Activated naive CD4-positive, alpha-beta T cell treated with anti-CD3 and anti-CD28 coated beads, Interleukin-2, amount 50 U/mL, for 72 hours (primary cell): ENCODE measurements at regions not wholly inside any gene's neighbourhood (a gene's known extent, or its start where the extent isn't known, plus 50 kb on each side); places are given as distances from the start of the nearest gene placed in this dataset.

Source experiments
- ATAC-seq, 2 donors: fragments of 150-1000 bp; cut with Tn5 transposase; 2 replicates each; pipeline ENCODE4 v1.10.0; 2021; ENCODE audit warnings: mild to moderate bottlenecking in 2 of 2, moderate library complexity in 2 of 2
- DNase-seq, 2 donors: peaks; one replicate each; pipeline ENCODE4 v3.0.0; 2021 to 2022; ENCODE audit warnings: low spot score in 2 of 2
- H3K27ac Mint-ChIP-seq, 2 donors: one replicate each; pipeline ENCODE4 v1.8.0; 2022; ENCODE audit warnings: mild to moderate bottlenecking in 2 of 2, mixed read lengths in 2 of 2
- H3K36me3 Mint-ChIP-seq, 2 donors: one replicate each; pipeline ENCODE4 v1.8.0; 2022; ENCODE audit warnings: mixed read lengths in 2 of 2
- H3K9me3 Mint-ChIP-seq, 2 donors: one replicate each; pipeline ENCODE4 v1.8.0; 2022; ENCODE audit warnings: mixed read lengths in 2 of 2

- H3K9me3 Mint-ChIP-seq, result no peaks in the 10 kb centered on the region
- H3K36me3 Mint-ChIP-seq, result no peaks in the 10 kb centered on the region
- no peak for DNase-seq
- no peak overlapping the region for H3K27ac Mint-ChIP-seq
- no peak for ATAC-seq
These were observed 131.6 kb downstream of the SLIT2 start for GRCh38 chr4:20383283-20383682.

GRCh38 chr4:20383969-20384368, 132.3 kb downstream of the SLIT2 start:
- Mint-ChIP-seq H3K27ac (no peak overlapping the region), H3K36me3 (no peaks in the 10 kb centered on the region), H3K9me3 (no peaks in the 10 kb centered on the region)
- ATAC-seq (no peak), DNase-seq (no peak)

- DNase-seq (no peak), ATAC-seq (no peak)
- H3K9me3 Mint-ChIP-seq, result no peaks in the 10 kb centered on the region
- H3K36me3 Mint-ChIP-seq, result no peaks in the 10 kb centered on the region
- H3K27ac Mint-ChIP-seq, result no peak overlapping the region
These were observed 132.8 kb downstream of the SLIT2 start for GRCh38 chr4:20384456-20384855.

- ATAC-seq (no peak), DNase-seq (no peak)
- Mint-ChIP-seq H3K36me3 (no peaks in the 10 kb centered on the region), H3K27ac (no peak overlapping the region), H3K9me3 (no peaks in the 10 kb centered on the region)
These were observed 134.5 kb downstream of the SLIT2 start for GRCh38 chr4:20386001-20386740.

DNA sequence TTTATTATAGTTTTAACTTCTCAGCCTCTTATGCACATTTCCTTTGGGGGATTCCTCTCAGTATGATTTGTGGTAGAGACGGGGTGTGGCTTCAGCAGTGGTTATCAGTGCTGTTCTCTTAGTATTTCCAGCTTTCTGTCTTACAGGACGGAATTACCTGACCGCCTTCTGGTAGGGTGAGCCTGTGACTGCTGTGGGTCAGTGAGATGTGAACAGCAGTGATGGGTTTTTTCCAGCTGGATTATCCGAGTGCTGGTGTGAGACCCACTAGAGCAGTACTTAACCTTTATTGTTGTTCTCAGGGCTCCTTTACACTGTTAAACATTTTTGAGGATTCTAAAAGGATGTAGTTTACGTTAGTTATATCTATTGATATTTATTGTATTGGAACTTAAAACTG, 135.2 kb downstream of the SLIT2 start:
- Mint-ChIP-seq H3K27ac (no peak overlapping the region), H3K9me3 (no peaks in the 10 kb centered on the region), H3K36me3 (no peaks in the 10 kb centered on the region)
- ATAC-seq (no peak), DNase-seq (no peak)

- DNase-seq (no peak), ATAC-seq (no peak)
- H3K36me3 Mint-ChIP-seq, result no peaks in the 10 kb centered on the region
- no peak overlapping the region for H3K27ac Mint-ChIP-seq
- no peaks in the 10 kb centered on the region for H3K9me3 Mint-ChIP-seq
These were observed 139.5 kb downstream of the SLIT2 start for GRCh38 chr4:20391198-20391597.

DNA sequence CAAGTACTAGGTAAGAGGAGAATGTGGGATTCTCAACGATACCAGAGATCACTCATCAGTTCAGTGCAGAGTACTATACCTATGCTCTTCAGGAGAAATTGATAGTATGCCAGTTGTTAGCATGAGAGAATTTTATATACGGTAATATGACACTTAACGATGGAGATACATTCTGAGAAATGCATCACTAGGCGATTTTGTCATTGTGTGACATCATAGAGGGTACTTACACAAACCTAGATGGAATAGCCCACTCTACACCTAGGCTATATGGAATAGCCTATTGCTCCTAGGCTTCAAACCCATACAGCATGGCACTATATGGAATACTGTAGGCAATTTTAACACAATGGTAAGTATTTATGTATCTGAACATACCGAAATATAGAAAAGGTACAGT, 140.2 kb downstream of the SLIT2 start:
- ATAC-seq, result no peak
- no peak overlapping the region for H3K27ac Mint-ChIP-seq
- no peaks in the 10 kb centered on the region for H3K36me3 Mint-ChIP-seq
- DNase-seq, result no peak
- H3K9me3 Mint-ChIP-seq, result no peaks in the 10 kb centered on the region

DNA sequence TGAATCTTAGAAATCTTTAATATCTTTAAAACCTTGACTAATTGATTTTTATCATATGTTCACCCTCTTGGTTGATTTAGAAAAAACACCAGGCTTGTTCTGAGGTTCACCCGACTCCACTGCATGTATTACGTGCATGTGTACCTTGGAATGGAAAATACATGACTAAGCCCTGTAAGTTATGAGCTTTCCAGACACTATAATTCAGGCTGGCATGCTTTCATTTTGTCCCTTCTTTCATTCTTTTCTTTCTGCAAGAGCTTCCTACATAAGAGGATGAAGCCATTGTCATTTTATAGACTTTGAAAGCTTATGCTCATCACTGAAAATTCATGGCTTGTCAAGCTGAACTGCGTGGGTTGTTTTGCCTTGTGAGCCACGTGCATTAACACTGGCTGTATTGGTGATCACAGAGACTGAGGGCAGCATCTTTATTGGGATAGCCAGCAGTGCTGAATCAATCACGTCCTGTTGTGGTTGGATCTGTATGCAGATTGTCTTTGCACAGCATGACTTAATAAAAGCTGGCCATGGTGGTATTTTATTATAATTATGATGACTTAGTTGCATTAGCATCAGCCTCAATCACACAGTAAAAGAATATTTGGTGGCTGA, 141.9 kb downstream of the SLIT2 start:
- no peaks in the 10 kb centered on the region for H3K9me3 Mint-ChIP-seq
- ATAC-seq, result no peak
- no peaks in the 10 kb centered on the region for H3K36me3 Mint-ChIP-seq
- no peak for DNase-seq
- no peak overlapping the region for H3K27ac Mint-ChIP-seq

GRCh38 chr4:20394512-20394911, 142.8 kb downstream of the SLIT2 start:
- no peak for ATAC-seq
- Mint-ChIP-seq H3K36me3 (no peaks in the 10 kb centered on the region), H3K27ac (no peak overlapping the region), H3K9me3 (no peaks in the 10 kb centered on the region)
- DNase-seq, result no peak

GRCh38 chr4:20395160-20395773, 143.6 kb downstream of the SLIT2 start:
- DNase-seq, result peak in 1 of 2 donors; percentile 15
- Mint-ChIP-seq H3K27ac (no peak overlapping the region), H3K36me3 (no peaks in the 10 kb centered on the region)

DNA sequence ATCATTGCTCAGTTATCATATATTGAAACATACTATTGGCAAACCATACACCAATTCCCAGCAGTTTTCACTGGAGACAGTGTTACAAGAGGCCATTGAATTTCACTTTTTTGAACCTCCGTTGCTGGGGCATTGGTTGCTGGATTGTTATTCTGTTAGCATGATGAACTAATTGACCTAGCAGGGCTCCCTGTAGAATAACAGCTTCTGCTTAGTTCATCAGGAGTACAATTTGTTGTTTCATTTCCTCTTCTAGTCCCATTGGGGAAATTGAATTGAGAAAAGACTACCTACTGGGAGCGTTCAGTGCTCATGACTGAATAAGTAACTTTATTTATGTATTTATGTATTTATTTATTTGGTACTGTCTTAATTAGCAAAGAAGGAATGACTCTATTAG, 151.6 kb downstream of the SLIT2 start:
- Mint-ChIP-seq H3K36me3 (no peaks in the 10 kb centered on the region), H3K27ac (no peak overlapping the region), H3K9me3 (no peaks in the 10 kb centered on the region)
- DNase-seq (no peak), ATAC-seq (no peak)

More at GRCh38 chr4:20395160-20395773, 143.6 kb downstream of the SLIT2 start:
- ATAC-seq, result no peak
- H3K9me3 Mint-ChIP-seq, result no peaks in the 10 kb centered on the region

DNA sequence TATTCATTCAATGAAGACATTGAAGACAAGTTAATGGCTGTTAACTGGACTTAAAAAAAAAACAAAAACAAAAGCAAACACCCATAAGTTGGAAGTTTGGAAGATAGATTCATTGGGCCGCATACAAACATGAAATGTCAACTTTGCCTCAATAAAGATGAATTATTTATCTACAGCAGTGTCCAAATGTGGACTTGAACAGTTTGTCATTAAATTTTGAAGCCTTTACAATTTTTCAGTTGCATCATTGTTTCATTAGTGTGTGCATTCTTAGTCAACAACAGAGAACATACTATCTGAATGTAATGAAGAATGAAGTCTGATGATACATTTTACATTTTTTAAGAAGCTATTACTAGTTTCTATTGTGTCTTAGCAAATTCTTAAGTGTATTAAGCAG, 152.1 kb downstream of the SLIT2 start:
- Mint-ChIP-seq H3K27ac (no peak overlapping the region), H3K9me3 (no peaks in the 10 kb centered on the region), H3K36me3 (no peaks in the 10 kb centered on the region)
- no peak for ATAC-seq
- no peak for DNase-seq

GRCh38 chr4:20408611-20409010, 156.9 kb downstream of the SLIT2 start:
- no peaks in the 10 kb centered on the region for H3K36me3 Mint-ChIP-seq
- H3K27ac Mint-ChIP-seq, result no peak overlapping the region
- ATAC-seq, result no peak
- DNase-seq, result no peak
- H3K9me3 Mint-ChIP-seq, result no peaks in the 10 kb centered on the region

DNA sequence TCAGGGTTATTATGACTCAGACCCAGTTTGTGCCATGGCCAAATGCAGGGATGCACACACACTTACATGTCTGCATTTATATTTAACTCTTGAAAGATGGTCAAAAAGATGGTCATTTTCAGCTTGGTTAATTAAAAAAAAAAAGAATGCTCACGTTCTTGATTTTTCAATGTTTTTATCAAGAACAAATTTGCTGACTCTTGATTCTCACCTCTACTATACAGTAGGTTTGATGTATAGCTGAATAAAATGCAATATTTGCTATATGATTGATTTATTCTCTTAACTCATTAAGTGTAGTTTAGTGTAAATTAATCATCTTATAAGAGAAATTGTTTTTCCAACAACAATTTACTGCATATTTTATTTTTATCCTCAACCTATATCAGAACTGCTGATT, 160.4 kb downstream of the SLIT2 start:
- no peak for ATAC-seq
- H3K36me3 Mint-ChIP-seq, result no peaks in the 10 kb centered on the region

DNA sequence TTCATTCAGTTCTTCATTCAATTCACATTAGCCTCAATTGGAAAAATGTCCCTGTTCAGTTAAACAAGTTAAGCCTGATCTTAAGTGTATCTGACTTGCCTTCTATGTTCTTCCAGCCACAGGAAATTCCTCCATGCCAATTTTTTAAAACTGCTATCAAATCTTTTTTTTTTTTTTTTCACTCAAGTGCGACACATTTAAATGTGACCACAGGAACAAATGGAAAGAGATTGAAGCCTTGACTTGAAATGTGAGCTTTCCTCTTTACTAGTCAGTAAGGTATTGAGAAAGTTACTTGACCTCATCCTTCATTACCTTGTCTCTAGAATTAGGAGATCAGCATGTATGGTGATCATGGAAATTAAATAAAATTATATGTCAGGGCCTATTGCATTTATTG, 165.1 kb downstream of the SLIT2 start:
- no peaks in the 10 kb centered on the region for H3K36me3 Mint-ChIP-seq
- ATAC-seq (no peak), DNase-seq (no peak)
- no peak overlapping the region for H3K27ac Mint-ChIP-seq
- no peaks in the 10 kb centered on the region for H3K9me3 Mint-ChIP-seq

More for the DNA sequence above, 160.4 kb downstream of the SLIT2 start:
- no peak for DNase-seq
- Mint-ChIP-seq H3K9me3 (no peaks in the 10 kb centered on the region), H3K27ac (no peak overlapping the region)

DNA sequence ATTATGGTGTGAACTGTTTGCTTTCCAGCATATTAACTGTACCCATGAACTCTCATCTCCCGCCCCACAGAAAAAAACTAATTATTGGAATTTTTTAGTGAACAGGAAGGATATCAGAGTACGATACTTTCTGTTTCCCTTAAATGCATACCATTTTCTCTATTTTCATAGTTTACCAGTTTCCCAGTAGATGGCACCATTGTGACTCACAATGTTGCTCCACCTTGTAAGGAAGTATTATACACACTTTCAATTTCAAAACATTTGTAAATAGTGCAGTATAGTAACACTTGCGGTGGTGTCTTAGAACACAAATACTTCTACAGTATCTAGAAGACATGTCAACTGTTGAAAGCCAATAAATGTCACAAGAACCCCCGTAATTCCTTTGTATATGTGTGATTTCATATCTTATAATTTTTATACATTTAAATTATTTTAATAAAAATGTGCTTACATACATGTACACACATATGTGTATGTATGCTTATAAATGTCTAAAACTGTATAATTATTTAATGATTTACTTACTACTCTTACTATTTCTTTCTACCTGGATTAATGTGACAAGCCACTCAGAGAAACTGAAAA, 167.3 kb downstream of the SLIT2 start:
- no peaks in the 10 kb centered on the region for H3K36me3 Mint-ChIP-seq
- H3K9me3 Mint-ChIP-seq, result no peaks in the 10 kb centered on the region
- DNase-seq (peak in 1 of 2 donors; percentile 3), ATAC-seq (peak; percentile 79 to 93)
- peak overlapping the region in 1 of 2 donors; percentile 70 for H3K27ac Mint-ChIP-seq

GRCh38 chr4:20420916-20421602, 169.4 kb downstream of the SLIT2 start:
- Mint-ChIP-seq H3K27ac (no peak overlapping the region), H3K36me3 (no peaks in the 10 kb centered on the region), H3K9me3 (no peaks in the 10 kb centered on the region)
- DNase-seq (no peak), ATAC-seq (no peak)
